Ovary (tissue), 7 donors: ENCODE measurements at regions not wholly inside any gene's neighbourhood (a gene's known extent, or its start where the extent isn't known, plus 50 kb on each side); places are given as distances from the start of the nearest gene placed in this dataset. TPM values are rescaled to one million over a fixed set of nuclear protein-coding genes. Genes with fewer than 3 reads are reported as not detected.
"Not testable (repeated sequence)": the region's sequence is repeated elsewhere in the genome, so short reads cannot be mapped to it uniquely, and the experiment has no call there.

Experiments
- DNase-seq, 5 donors: peaks; one replicate each; pipeline ENCODE4 v3.0.0-alpha.2; 2019 to 2020
- H3K27ac ChIP-seq, 2 donors: fragments of 200-600 bp; one replicate each; pipeline versions ENCODE4 v1.5.1 to v1.8.0; 2019 to 2022
- H3K27me3 ChIP-seq: fragments of 200-600 bp; one replicate; pipeline ENCODE4 v1.8.0; 2022
- H3K36me3 ChIP-seq: fragments of 200-600 bp; sonication (generic); one replicate; pipeline ENCODE4 v1.5.1; 2019
- H3K4me1 ChIP-seq: one replicate; pipeline ENCODE4 v1.8.1; 2013; ENCODE audit warnings: mild to moderate bottlenecking, moderate library complexity; ENCODE audit not compliant: insufficient read depth
- H3K4me3 ChIP-seq: fragments of 200-600 bp; sonication (generic); one replicate; pipeline ENCODE4 v1.5.1; 2017
- H3K9me3 ChIP-seq, 2 donors: fragments of 200-600 bp in 1 of 2; sonication (generic) in 1 of 2; one replicate each; pipeline versions ENCODE4 v1.5.1 to v1.8.1; 2013 to 2019; ENCODE audit warnings: mild to moderate bottlenecking in 1 of 2, moderate library complexity in 1 of 2
- CTCF ChIP-seq, 3 donors: fragments of 450-650 bp in 2 of 3; fragments of 200-600 bp in 1 of 3; IDR thresholded peaks; one replicate each; pipeline versions ENCODE4 v1.5.1 to v1.8.0; 2016 to 2022; ENCODE audit warnings: antibody characterized with exemption in 3 of 3, mild to moderate bottlenecking in 1 of 3
- EP300 ChIP-seq: sonication (generic); formaldehyde crosslinking; IDR thresholded peaks from one replicate; pipeline ENCODE4 v1.6.1; 2017; ENCODE audit warnings: antibody characterized with exemption
- POLR2A ChIP-seq: fragments of 450-650 bp; IDR thresholded peaks from one replicate; pipeline ENCODE4 v1.6.1; 2017; ENCODE audit warnings: antibody characterized with exemption, mild to moderate bottlenecking, moderate library complexity
- WGBS, 3 donors: extraction: QIAGEN DNeasy Blood & Tissue Kit in 1 of 3; methylation state at CpG; one replicate each; pipeline versions ENCODE4 v1.1.5 to v1.1.7; 2013 to 2017; 5-methylcytosine and 5-hydroxymethylcytosine counted together
- intact Hi-C, 4 donors: fragments of 100-400 bp; cut with DNase I; formaldehyde crosslinking; loops; one replicate each; pipeline versions ENCODE4 v1.11.0 to v1.15.1; 2022 to 2023
- microRNA counts: library from miRNA; unstranded; fragments of <30 nt; microRNA quantifications from one replicate; lab custom pipeline; 2016
- microRNA-seq, 3 donors: library from miRNA; unstranded; fragments of <30 nt; microRNA quantifications; one replicate each; pipeline versions ENCODE4 to v1.2.0, GENCODE V29; 2019 to 2020
- small RNA-seq: library from RNA; depleted of rRNA; stranded (forward); fragments of <200 nt; gene quantifications from one replicate; pipeline ENCODE3, GENCODE V24; 2016
- donor health status: DM: no; HTN: no; CAD: no; lungs with moderate emphysema.
- donor health status: DM: no; HTN: no; CAD: no.
- donor health status: Bipolar disorder and iron deficiency.
- donor health status: DM: no; HTN: no; CAD: no.
- donor health status: DM: yes; HTN: yes; CAD: no.

- no peaks in the 10 kb centered on the region for H3K9me3 ChIP-seq
- no peak for DNase-seq
- H3K4me1 ChIP-seq, result no peaks in the 10 kb centered on the region
- 44 to 60% (median 55%) methylated on average over 2 of the region's 2 CpGs for WGBS, 3 donors
- H3K4me3 ChIP-seq, result no peak overlapping the region
- intact Hi-C loops, result no loop called here
- no peaks in the 10 kb centered on the region for H3K36me3 ChIP-seq
- TF ChIP-seq EP300 (no peak), POLR2A (no peak), CTCF (IDR thresholded peaks at IDR 0.05) (no peak)
- no peak overlapping the region for H3K27ac ChIP-seq
- no peaks in the 10 kb centered on the region for H3K27me3 ChIP-seq
Measured at GRCh38 chr18:28256166-28256565, 79.2 kb upstream of the CDH2 start.

GRCh38 chr18:28248653-28249052 is 71.7 kb upstream of the CDH2 start:
- H3K27me3 ChIP-seq, result no peaks in the 10 kb centered on the region
- no peak for TF ChIP-seq POLR2A
- TF ChIP-seq EP300, result no peak
- TF ChIP-seq CTCF (IDR thresholded peaks at IDR 0.05), result no peak
- H3K27ac ChIP-seq, result no peak overlapping the region
- intact Hi-C loops, result no loop called here
- H3K36me3 ChIP-seq, result no peaks in the 10 kb centered on the region
- DNase-seq, result no peak
- no peaks in the 10 kb centered on the region for H3K4me1 ChIP-seq
- no peak overlapping the region for H3K4me3 ChIP-seq
- H3K9me3 ChIP-seq, result no peaks in the 10 kb centered on the region

GRCh38 chr18:28240626-28241025 is 63.7 kb upstream of the CDH2 start:
- intact Hi-C loops, result not testable (repeated sequence)

GRCh38 chr18:28236487-28236886 is 59.6 kb upstream of the CDH2 start:
- 89 to 91% (median 90%) methylated on average over 1 of the region's 1 CpG for WGBS, 3 donors
- no peak overlapping the region for H3K4me3 ChIP-seq
- intact Hi-C loops, result no loop called here
- H3K36me3 ChIP-seq, result no peaks in the 10 kb centered on the region
- H3K9me3 ChIP-seq, result no peaks in the 10 kb centered on the region
- TF ChIP-seq CTCF (IDR thresholded peaks at IDR 0.05), result no peak
- no peak for TF ChIP-seq EP300
- no peak for TF ChIP-seq POLR2A
- no peak overlapping the region for H3K27ac ChIP-seq
- no peak for DNase-seq
- H3K27me3 ChIP-seq, result no peaks in the 10 kb centered on the region
- no peaks in the 10 kb centered on the region for H3K4me1 ChIP-seq

More at GRCh38 chr18:28240626-28241025, 63.7 kb upstream of the CDH2 start:
- H3K36me3 ChIP-seq, H3K4me3 ChIP-seq, H3K27me3 ChIP-seq, H3K4me1 ChIP-seq, DNase-seq, H3K9me3 ChIP-seq, H3K27ac ChIP-seq: not testable (repeated sequence)
- 87 to 92% (median 89%) methylated on average over 16 of the region's 16 CpGs for WGBS, 3 donors

MicroRNA genes in the stretch of these regions (microRNA counts, 767-probe panel; counts per million panel counts)
- 530 counts per million, percentile 78 among the panel's probes with 10 or more counts for microRNA hsa-miR-302f (lab: Ali Mortazavi, UCI)

Small RNA genes in the stretch of these regions (microRNA-seq; reads per million reads assigned to microRNA genes)
- 0 reads per million in 3 donors for gene MIR302F

Small RNA genes in the stretch of these regions (small RNA-seq; reads per million reads assigned to genes)
- gene AC023932.1 (not detected), gene AC105245.1 (not detected), gene RNU6-408P (not detected)
